Fibroblast of lung (primary cell): ENCODE measurements at regions not wholly inside any gene's neighbourhood (a gene's known extent, or its start where the extent isn't known, plus 50 kb on each side); places are given as distances from the start of the nearest gene placed in this dataset.

Experiments
- EZH2 ChIP-seq: IDR thresholded peaks from 2 replicates; pipeline ENCODE4 v1.5.1; 2012; ENCODE audit warnings: low read length, control low read depth, mild to moderate bottlenecking; ENCODE audit errors: missing control alignments
- TF ChIP-seq, protein P1 (sequence below), 2 donors: IDR thresholded peaks in 1 of 2; conservative IDR thresholded peaks in 1 of 2; 1 replicate in 1 of 2; 2 replicates in 1 of 2; pipeline ENCODE4 v1.5.1; 2011 to 2012; ENCODE audit warnings: low read length in 2 of 2, control low read depth in 1 of 2, inconsistent platforms in 1 of 2, low read depth in 1 of 2, mild to moderate bottlenecking in 1 of 2

DNA sequence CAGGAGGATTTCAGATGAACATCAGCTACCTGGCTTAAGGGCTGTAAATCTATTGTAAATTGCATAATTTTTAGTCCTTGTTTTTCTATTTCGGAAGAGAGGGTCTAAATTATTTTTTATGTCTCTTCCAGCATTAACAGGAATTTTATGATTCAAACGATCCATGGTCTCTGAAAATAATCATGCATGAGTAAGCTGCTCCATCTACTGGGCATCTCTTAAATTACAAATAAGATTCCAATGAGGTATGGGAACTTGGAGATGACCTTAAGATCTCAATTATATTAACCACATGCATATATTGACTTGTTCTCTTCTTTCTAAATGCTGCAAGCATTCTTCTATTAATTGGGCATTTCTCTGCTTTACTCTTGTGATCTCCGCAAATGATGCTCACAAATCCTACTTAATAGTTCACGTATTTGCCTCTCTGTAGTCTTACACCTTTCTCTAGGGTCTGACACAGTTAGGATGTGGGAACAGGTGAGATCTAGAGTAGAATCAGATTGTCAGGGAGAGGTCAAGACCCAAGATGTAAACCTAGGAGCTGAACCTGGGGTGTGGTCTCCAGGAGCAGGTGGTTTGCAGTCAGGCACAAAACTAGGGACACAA lies 86.9 kb downstream of the NUDT12 start:
- TF ChIP-seq, protein P1, sequence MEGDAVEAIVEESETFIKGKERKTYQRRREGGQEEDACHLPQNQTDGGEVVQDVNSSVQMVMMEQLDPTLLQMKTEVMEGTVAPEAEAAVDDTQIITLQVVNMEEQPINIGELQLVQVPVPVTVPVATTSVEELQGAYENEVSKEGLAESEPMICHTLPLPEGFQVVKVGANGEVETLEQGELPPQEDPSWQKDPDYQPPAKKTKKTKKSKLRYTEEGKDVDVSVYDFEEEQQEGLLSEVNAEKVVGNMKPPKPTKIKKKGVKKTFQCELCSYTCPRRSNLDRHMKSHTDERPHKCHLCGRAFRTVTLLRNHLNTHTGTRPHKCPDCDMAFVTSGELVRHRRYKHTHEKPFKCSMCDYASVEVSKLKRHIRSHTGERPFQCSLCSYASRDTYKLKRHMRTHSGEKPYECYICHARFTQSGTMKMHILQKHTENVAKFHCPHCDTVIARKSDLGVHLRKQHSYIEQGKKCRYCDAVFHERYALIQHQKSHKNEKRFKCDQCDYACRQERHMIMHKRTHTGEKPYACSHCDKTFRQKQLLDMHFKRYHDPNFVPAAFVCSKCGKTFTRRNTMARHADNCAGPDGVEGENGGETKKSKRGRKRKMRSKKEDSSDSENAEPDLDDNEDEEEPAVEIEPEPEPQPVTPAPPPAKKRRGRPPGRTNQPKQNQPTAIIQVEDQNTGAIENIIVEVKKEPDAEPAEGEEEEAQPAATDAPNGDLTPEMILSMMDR (conservative IDR thresholded peaks at IDR 0.05 in 1 of 2, IDR thresholded peaks at IDR 0.05 in 1 of 2; ENCODE audit: low read depth in 1 of 2, low read length in 2 of 2), result peak; percentile 36 to 54
- TF ChIP-seq EZH2, result no peak
